ENCODE measurements at regions not wholly inside any gene's neighbourhood (a gene's known extent, or its start where the extent isn't known, plus 50 kb on each side); places are given as distances from the start of the nearest gene placed in this dataset.

GRCh38 chr12:20257311-20257710 lies 111.0 kb upstream of the PDE3A start:
- no peaks in the 10 kb centered on the region for H3K9me1 ChIP-seq (ENCODE audit: insufficient read depth, low read length)
- H3K14ac ChIP-seq (replicated peaks; ENCODE audit: low read depth, low read length) = no peak overlapping the region
- H2BK20ac ChIP-seq (ENCODE audit: low read depth, low read length) = no peak overlapping the region
- intact Hi-C loops (cut with micrococcal nuclease) (no loop called here), in situ Hi-C loops (cut with MboI; ENCODE audit: low sequenced_read_pairs) (no loop called here), dilution Hi-C loops (cut with HindIII; ENCODE audit: low sequenced_read_pairs, unreplicated experiment) (no loop called here)
- no peak overlapping the region for H3K56ac ChIP-seq (ENCODE audit: extremely low read depth, insufficient read depth, low read length)
- ChIA-PET CTCF (no interaction called here), POLR2A (ENCODE audit: unreplicated experiment) (no interaction called here)
- BruUV-seq (replicated peaks) = no TSS peak
- no peaks in the 10 kb centered on the region for H3K27me3 ChIP-seq (ENCODE audit: control insufficient read depth, insufficient read depth, low read length)
- H3K4me2 ChIP-seq (ENCODE audit: low read depth, low read length) = no peak overlapping the region
- no peak overlapping the region for H4K91ac ChIP-seq (ENCODE audit: insufficient read depth, low read depth, low read length)
- no peak for DNase-seq
- no peak for ATAC-seq (ENCODE audit: low read depth)
- no peak overlapping the region for H2BK120ac ChIP-seq (ENCODE audit: low read depth, low read length)
- H3K18ac ChIP-seq (ENCODE audit: low read depth, low read length) = no peak overlapping the region
- H3K79me1 ChIP-seq (ENCODE audit: low read depth in 1 of 2, low read length in 2 of 2) = no peaks in the 10 kb centered on the region
- no peak overlapping the region for H2BK5ac ChIP-seq (ENCODE audit: low read depth, low read length, poor library complexity, severe bottlenecking)
- no peaks in the 10 kb centered on the region for H3K36me3 ChIP-seq (ENCODE audit: control insufficient read depth, insufficient read depth, low read length)
- no peak overlapping the region for H2BK15ac ChIP-seq (ENCODE audit: low read depth, low read length)
- H3K27ac ChIP-seq (ENCODE audit: insufficient read depth, low read length) = no peak overlapping the region
- H4K8ac ChIP-seq (ENCODE audit: low read depth in 2 of 2, low read length in 2 of 2) = no peak overlapping the region
- TF ChIP-seq SMC3 (IDR thresholded peaks at IDR 0.05; ENCODE audit: low read depth, low read length) = no peak
- TF ChIP-seq USF2 (IDR thresholded peaks at IDR 0.05; ENCODE audit: low read depth, low read length) = no peak
- TF ChIP-seq CEBPB (IDR thresholded peaks at IDR 0.05; ENCODE audit: low read depth, low read length) = no peak
- TF ChIP-seq RFX5 (IDR thresholded peaks at IDR 0.05; ENCODE audit: low read depth, low read length) = no peak
- no peak for TF ChIP-seq RCOR1 (IDR thresholded peaks at IDR 0.05; ENCODE audit: insufficient replicate concordance, low read length)
- no peak for TF ChIP-seq MAFK (IDR thresholded peaks at IDR 0.05; ENCODE audit: low read depth, low read length)
- TF ChIP-seq ELK1 (IDR thresholded peaks at IDR 0.05; ENCODE audit: borderline replicate concordance, low read depth, low read length) = no peak
- no peak for TF ChIP-seq FOS (IDR thresholded peaks at IDR 0.05; ENCODE audit: low read depth, low read length)
- TF ChIP-seq NFE2L2 (IDR thresholded peaks at IDR 0.05; ENCODE audit: low read depth, low read length) = no peak
- TF ChIP-seq MXI1 (IDR thresholded peaks at IDR 0.05; ENCODE audit: borderline replicate concordance, low read depth, low read length) = no peak
- no peak for TF ChIP-seq BHLHE40 (IDR thresholded peaks at IDR 0.05; ENCODE audit: low read depth, low read length)
- H3K4ac ChIP-seq (ENCODE audit: low read depth, low read length) = no peak overlapping the region
- H3K9ac ChIP-seq (ENCODE audit: low read depth, low read length) = no peak overlapping the region
- H3K4me1 ChIP-seq (ENCODE audit: control insufficient read depth, insufficient read depth, low read length) = no peaks in the 10 kb centered on the region
- H3K4me3 ChIP-seq (ENCODE audit: insufficient read depth, low read depth, low read length) = no peak overlapping the region
- no peaks in the 10 kb centered on the region for H3K9me3 ChIP-seq (ENCODE audit: control insufficient read depth, insufficient read depth, low read length)
- no peak overlapping the region for H4K5ac ChIP-seq (ENCODE audit: low read depth, low read length)
- H2AK5ac ChIP-seq (ENCODE audit: low read depth, low read length) = no peak overlapping the region
- H2AK9ac ChIP-seq (replicated peaks; ENCODE audit: low read depth, low read length, poor library complexity) = no peak overlapping the region
- no peak overlapping the region for H2AFZ ChIP-seq (replicated peaks; ENCODE audit: low read length, poor library complexity)
- H3K23ac ChIP-seq (ENCODE audit: low read depth, low read length) = no peak overlapping the region
- no peaks in the 10 kb centered on the region for H4K20me1 ChIP-seq (ENCODE audit: insufficient read depth, low read length)
